Glutamatergic neuron (in vitro differentiated cells): ENCODE measurements at regions not wholly inside any gene's neighbourhood (a gene's known extent, or its start where the extent isn't known, plus 50 kb on each side); places are given as distances from the start of the nearest gene placed in this dataset.

Experiments
- DNase-seq: peaks from one replicate; pipeline ENCODE4 v3.0.0; 2022
- H3K27ac Mint-ChIP-seq: one replicate; pipeline ENCODE4 v1.8.0; 2020; ENCODE audit warnings: mild to moderate bottlenecking, mixed read lengths, inconsistent platforms; ENCODE audit not compliant: unreplicated experiment
- H3K27me3 Mint-ChIP-seq: one replicate; pipeline ENCODE4 v1.8.0; 2020; ENCODE audit warnings: mild to moderate bottlenecking, moderate library complexity, mixed read lengths, inconsistent platforms; ENCODE audit not compliant: unreplicated experiment
- H3K36me3 Mint-ChIP-seq: one replicate; pipeline ENCODE4 v1.8.0; 2020; ENCODE audit warnings: mild to moderate bottlenecking, mixed read lengths, inconsistent platforms; ENCODE audit not compliant: unreplicated experiment
- H3K4me1 Mint-ChIP-seq: one replicate; pipeline ENCODE4 v1.8.0; 2020; ENCODE audit warnings: mild to moderate bottlenecking, low read depth, mixed read lengths, inconsistent platforms; ENCODE audit not compliant: unreplicated experiment
- H3K4me3 Mint-ChIP-seq: one replicate; pipeline ENCODE4 v1.8.0; 2020; ENCODE audit warnings: mild to moderate bottlenecking, mixed read lengths, inconsistent platforms; ENCODE audit not compliant: unreplicated experiment
- H3K9me3 Mint-ChIP-seq: one replicate; pipeline ENCODE4 v1.8.0; 2020; ENCODE audit warnings: mild to moderate bottlenecking, moderate library complexity, mixed read lengths, inconsistent platforms; ENCODE audit not compliant: unreplicated experiment
- TF ChIP-seq, protein P1 (sequence below): fragments of 200-600 bp; sonication (generic); IDR thresholded peaks from one replicate; pipeline ENCODE4 v1.5.0; 2021; ENCODE audit not compliant: partially characterized antibody, unreplicated experiment

DNA sequence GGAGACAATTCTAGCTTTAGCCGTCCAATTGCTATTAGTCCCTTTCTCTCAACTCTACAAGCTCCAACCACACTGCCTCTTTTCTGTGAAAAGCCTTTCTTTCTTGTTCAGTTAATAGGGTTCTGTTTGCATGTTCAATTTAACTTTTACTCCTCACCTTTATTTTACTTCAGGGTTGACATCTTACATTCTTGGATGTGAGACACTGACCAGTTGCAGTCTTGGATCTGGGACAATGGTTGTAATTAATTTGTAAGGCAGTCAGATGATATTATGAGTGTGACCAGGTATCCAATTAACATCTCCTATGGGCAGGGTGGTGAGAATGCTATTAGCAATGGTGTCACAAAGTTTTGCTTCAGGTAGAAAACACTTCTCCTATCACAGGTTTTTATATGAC lies 774.5 kb downstream of the TLR4 start:
- no peaks in the 10 kb centered on the region for H3K9me3 Mint-ChIP-seq
- no peak overlapping the region for H3K4me3 Mint-ChIP-seq
- H3K27me3 Mint-ChIP-seq = no peaks in the 10 kb centered on the region
- H3K27ac Mint-ChIP-seq = no peak overlapping the region
- no peaks in the 10 kb centered on the region for H3K4me1 Mint-ChIP-seq
- no peaks in the 10 kb centered on the region for H3K36me3 Mint-ChIP-seq
- TF ChIP-seq, protein P1, sequence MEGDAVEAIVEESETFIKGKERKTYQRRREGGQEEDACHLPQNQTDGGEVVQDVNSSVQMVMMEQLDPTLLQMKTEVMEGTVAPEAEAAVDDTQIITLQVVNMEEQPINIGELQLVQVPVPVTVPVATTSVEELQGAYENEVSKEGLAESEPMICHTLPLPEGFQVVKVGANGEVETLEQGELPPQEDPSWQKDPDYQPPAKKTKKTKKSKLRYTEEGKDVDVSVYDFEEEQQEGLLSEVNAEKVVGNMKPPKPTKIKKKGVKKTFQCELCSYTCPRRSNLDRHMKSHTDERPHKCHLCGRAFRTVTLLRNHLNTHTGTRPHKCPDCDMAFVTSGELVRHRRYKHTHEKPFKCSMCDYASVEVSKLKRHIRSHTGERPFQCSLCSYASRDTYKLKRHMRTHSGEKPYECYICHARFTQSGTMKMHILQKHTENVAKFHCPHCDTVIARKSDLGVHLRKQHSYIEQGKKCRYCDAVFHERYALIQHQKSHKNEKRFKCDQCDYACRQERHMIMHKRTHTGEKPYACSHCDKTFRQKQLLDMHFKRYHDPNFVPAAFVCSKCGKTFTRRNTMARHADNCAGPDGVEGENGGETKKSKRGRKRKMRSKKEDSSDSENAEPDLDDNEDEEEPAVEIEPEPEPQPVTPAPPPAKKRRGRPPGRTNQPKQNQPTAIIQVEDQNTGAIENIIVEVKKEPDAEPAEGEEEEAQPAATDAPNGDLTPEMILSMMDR = no peak
- no peak for DNase-seq

DNA sequence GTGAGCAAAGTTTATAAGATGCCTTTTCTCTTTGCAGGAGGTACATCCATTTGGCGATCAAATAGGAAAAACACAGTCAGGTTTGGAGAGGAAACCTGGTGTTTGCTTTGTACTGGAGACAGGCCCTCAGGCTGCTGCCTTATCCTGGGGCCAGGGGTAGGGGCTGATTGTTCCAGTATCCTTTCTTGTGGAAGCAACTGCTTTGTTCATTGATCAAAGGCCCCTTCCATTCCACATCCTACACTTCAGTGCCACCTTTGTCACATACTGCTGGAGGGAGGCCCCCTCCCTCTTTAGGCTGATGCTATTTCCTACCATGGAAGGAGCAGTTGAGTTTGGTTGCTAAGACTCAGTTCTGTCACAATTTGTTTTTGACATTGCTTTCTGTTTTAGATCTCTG lies 778.1 kb downstream of the TLR4 start:
- DNase-seq = no peak
- Mint-ChIP-seq H3K27me3 (peaks cover 2% of the 10 kb centered on the region), H3K4me3 (no peak overlapping the region), H3K36me3 (no peaks in the 10 kb centered on the region), H3K4me1 (no peaks in the 10 kb centered on the region), H3K27ac (no peak overlapping the region), H3K9me3 (no peaks in the 10 kb centered on the region)
- TF ChIP-seq, protein P1 = no peak

DNA sequence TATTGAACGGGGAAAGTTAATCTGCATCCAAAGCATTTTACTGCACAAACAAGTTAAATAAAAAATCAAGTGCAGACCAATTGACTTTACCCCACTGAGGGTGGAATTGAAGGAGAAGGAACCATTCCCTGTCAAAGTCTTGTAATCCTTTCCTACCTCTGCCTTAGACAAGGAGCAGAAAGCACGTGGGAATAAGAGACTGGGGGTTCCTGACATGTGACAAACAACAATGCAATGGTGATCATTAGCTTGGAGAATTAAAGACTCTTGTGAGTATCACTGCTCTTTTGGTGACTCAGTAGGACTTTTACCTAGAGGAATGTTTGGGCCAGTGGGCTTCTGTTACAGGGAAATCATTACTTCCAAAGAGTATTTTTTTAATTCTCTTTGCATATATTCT lies 779.5 kb downstream of the TLR4 start:
- DNase-seq = no peak
- Mint-ChIP-seq H3K27ac (no peak overlapping the region), H3K27me3 (peaks cover 2% of the 10 kb centered on the region), H3K4me3 (no peak overlapping the region), H3K36me3 (no peaks in the 10 kb centered on the region), H3K4me1 (no peaks in the 10 kb centered on the region), H3K9me3 (no peaks in the 10 kb centered on the region)
- TF ChIP-seq, protein P1 = no peak

DNA sequence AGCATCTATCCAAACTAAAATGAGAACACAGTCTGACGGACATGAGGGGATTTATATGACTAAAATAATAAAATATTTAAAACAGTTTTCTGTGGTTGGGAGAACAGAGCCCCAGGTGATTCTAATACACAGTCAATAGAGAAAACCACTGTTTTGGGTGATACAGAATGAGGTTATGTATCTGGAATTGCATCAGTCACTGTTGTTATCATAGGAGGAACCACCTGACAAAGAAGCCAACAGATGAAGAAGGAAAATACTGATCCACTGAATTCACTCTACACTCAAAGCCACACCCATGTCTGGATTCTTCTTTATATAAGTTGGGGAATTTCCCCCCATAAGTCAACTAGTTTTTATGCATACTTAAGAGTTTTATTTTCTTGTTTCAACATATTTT lies 799.0 kb downstream of the TLR4 start:
- Mint-ChIP-seq H3K27me3 (no peaks in the 10 kb centered on the region), H3K27ac (no peak overlapping the region), H3K36me3 (peaks cover 5% of the 10 kb centered on the region), H3K9me3 (peaks cover 8% of the 10 kb centered on the region), H3K4me1 (no peaks in the 10 kb centered on the region), H3K4me3 (no peak overlapping the region)
- DNase-seq = no peak
- TF ChIP-seq, protein P1 = no peak

DNA sequence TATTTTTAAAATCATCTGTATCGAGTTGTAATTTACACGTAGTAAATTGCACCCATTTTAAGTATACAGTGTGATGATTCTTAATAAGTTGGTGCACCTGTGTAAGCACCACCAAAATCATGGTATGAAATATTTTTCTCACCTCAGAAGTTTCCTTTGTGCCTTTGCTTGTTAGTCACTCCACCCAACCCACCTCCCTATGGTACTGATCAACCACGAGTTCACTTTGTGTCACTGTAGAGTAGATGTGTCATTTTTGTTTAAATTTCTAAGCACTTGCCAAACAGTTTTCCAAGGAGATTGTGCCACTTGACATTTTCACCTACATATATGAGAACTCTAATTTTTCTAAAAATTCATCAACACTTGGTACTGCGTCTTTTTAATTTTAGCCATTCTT lies 806.5 kb downstream of the TLR4 start:
- TF ChIP-seq, protein P1 = no peak
- H3K27ac Mint-ChIP-seq = no peak overlapping the region

More for the DNA sequence above, 806.5 kb downstream of the TLR4 start:
- Mint-ChIP-seq H3K36me3 (peaks cover 3% of the 10 kb centered on the region), H3K4me3 (no peak overlapping the region), H3K4me1 (no peaks in the 10 kb centered on the region), H3K9me3 (peaks cover 5% of the 10 kb centered on the region), H3K27me3 (no peaks in the 10 kb centered on the region)
- no peak for DNase-seq
